H1 (cell line): ENCODE measurements at regions not wholly inside any gene's neighbourhood (a gene's known extent, or its start where the extent isn't known, plus 50 kb on each side); places are given as distances from the start of the nearest gene placed in this dataset.

Experiments
- CHD2 ChIP-seq: IDR thresholded peaks from 2 replicates; pipeline ENCODE4 v1.6.1; 2012; ENCODE audit warnings: low read length, improper control_type of control experiment
- CREB1 ChIP-seq: IDR thresholded peaks from 2 replicates; pipeline ENCODE4 v1.6.1; 2012; ENCODE audit warnings: inconsistent platforms
- JUN ChIP-seq: IDR thresholded peaks from 2 replicates; pipeline ENCODE4 v1.6.1; 2011; ENCODE audit warnings: low read depth, mild to moderate bottlenecking, improper control_type of control experiment, low read length
- TBP ChIP-seq: IDR thresholded peaks from 2 replicates; pipeline ENCODE4 v1.6.1; 2011; ENCODE audit warnings: low read depth, low read length, improper control_type of control experiment
- TEAD4 ChIP-seq: IDR thresholded peaks from 2 replicates; pipeline ENCODE4 v1.6.1; 2012; ENCODE audit warnings: low read depth, low read length, inconsistent platforms, mixed read lengths
- ZNF274 ChIP-seq: IDR thresholded peaks from 2 replicates; pipeline ENCODE4 v1.7.0; 2012; ENCODE audit warnings: low read length, borderline replicate concordance; ENCODE audit errors: extremely low read depth
- TF ChIP-seq, protein P1 (sequence below): fragments of 300-600 bp; sonication (generic); IDR thresholded peaks from 2 replicates; pipeline ENCODE4 v1.7.1; 2012; ENCODE audit warnings: low read length, moderate library complexity, mild to moderate bottlenecking, inconsistent platforms; ENCODE audit not compliant: insufficient replicate concordance
- TF ChIP-seq, protein P2 (sequence below): IDR thresholded peaks from 2 replicates; pipeline ENCODE4 v1.6.1; 2011; ENCODE audit warnings: low read length, improper control_type of control experiment

DNA sequence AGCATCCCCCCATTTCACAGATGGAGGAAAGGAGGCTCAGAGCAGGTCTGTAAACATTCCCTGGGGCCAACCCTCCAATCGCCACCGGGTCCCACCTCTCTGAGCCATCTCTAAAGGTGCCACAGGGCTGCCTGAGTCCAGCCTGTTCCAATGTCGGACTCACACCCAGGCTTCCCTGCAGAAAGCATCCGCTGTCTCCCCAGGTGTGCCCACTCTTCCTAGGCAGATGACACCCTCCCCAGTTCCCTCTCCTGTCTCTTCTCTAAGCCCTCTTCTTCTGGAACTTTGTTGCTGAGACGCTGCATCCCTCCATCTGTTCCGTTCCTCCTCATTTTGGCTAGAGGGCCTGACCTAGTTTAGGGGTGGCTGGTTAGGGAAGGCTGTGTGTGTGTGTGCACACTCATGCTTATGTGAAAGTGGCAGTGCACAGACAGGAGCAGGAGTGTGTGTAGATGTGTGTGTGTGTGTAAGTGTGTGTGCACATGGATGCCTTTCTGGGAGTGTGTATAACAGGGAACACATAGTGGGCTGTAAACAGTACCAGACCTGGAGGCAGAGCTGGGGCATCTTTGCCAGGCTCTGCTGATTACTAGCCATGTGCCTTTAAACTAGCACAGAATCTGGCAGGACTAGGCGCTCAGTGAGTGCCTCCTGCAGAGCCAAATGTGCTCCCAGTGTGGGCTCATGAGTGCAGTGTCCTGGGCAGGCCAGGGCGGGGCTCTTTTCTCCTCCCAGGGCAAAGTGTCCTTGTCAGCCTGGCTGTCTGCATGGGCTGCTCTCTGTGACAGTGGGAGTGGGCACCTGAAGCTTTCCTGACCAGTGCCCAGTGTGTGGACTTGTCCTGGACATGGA lies 77.3 kb upstream of the NECTIN1 start (continued):
- TF ChIP-seq, protein P1, sequence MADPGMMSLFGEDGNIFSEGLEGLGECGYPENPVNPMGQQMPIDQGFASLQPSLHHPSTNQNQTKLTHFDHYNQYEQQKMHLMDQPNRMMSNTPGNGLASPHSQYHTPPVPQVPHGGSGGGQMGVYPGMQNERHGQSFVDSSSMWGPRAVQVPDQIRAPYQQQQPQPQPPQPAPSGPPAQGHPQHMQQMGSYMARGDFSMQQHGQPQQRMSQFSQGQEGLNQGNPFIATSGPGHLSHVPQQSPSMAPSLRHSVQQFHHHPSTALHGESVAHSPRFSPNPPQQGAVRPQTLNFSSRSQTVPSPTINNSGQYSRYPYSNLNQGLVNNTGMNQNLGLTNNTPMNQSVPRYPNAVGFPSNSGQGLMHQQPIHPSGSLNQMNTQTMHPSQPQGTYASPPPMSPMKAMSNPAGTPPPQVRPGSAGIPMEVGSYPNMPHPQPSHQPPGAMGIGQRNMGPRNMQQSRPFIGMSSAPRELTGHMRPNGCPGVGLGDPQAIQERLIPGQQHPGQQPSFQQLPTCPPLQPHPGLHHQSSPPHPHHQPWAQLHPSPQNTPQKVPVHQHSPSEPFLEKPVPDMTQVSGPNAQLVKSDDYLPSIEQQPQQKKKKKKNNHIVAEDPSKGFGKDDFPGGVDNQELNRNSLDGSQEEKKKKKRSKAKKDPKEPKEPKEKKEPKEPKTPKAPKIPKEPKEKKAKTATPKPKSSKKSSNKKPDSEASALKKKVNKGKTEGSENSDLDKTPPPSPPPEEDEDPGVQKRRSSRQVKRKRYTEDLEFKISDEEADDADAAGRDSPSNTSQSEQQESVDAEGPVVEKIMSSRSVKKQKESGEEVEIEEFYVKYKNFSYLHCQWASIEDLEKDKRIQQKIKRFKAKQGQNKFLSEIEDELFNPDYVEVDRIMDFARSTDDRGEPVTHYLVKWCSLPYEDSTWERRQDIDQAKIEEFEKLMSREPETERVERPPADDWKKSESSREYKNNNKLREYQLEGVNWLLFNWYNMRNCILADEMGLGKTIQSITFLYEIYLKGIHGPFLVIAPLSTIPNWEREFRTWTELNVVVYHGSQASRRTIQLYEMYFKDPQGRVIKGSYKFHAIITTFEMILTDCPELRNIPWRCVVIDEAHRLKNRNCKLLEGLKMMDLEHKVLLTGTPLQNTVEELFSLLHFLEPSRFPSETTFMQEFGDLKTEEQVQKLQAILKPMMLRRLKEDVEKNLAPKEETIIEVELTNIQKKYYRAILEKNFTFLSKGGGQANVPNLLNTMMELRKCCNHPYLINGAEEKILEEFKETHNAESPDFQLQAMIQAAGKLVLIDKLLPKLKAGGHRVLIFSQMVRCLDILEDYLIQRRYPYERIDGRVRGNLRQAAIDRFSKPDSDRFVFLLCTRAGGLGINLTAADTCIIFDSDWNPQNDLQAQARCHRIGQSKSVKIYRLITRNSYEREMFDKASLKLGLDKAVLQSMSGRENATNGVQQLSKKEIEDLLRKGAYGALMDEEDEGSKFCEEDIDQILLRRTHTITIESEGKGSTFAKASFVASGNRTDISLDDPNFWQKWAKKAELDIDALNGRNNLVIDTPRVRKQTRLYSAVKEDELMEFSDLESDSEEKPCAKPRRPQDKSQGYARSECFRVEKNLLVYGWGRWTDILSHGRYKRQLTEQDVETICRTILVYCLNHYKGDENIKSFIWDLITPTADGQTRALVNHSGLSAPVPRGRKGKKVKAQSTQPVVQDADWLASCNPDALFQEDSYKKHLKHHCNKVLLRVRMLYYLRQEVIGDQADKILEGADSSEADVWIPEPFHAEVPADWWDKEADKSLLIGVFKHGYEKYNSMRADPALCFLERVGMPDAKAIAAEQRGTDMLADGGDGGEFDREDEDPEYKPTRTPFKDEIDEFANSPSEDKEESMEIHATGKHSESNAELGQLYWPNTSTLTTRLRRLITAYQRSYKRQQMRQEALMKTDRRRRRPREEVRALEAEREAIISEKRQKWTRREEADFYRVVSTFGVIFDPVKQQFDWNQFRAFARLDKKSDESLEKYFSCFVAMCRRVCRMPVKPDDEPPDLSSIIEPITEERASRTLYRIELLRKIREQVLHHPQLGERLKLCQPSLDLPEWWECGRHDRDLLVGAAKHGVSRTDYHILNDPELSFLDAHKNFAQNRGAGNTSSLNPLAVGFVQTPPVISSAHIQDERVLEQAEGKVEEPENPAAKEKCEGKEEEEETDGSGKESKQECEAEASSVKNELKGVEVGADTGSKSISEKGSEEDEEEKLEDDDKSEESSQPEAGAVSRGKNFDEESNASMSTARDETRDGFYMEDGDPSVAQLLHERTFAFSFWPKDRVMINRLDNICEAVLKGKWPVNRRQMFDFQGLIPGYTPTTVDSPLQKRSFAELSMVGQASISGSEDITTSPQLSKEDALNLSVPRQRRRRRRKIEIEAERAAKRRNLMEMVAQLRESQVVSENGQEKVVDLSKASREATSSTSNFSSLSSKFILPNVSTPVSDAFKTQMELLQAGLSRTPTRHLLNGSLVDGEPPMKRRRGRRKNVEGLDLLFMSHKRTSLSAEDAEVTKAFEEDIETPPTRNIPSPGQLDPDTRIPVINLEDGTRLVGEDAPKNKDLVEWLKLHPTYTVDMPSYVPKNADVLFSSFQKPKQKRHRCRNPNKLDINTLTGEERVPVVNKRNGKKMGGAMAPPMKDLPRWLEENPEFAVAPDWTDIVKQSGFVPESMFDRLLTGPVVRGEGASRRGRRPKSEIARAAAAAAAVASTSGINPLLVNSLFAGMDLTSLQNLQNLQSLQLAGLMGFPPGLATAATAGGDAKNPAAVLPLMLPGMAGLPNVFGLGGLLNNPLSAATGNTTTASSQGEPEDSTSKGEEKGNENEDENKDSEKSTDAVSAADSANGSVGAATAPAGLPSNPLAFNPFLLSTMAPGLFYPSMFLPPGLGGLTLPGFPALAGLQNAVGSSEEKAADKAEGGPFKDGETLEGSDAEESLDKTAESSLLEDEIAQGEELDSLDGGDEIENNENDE, result no peak
- TF ChIP-seq ZNF274, result no peak
- no peak for TF ChIP-seq JUN
- no peak for TF ChIP-seq CREB1
- TF ChIP-seq CHD2, result no peak
- no peak for TF ChIP-seq TBP
- TF ChIP-seq, protein P2, sequence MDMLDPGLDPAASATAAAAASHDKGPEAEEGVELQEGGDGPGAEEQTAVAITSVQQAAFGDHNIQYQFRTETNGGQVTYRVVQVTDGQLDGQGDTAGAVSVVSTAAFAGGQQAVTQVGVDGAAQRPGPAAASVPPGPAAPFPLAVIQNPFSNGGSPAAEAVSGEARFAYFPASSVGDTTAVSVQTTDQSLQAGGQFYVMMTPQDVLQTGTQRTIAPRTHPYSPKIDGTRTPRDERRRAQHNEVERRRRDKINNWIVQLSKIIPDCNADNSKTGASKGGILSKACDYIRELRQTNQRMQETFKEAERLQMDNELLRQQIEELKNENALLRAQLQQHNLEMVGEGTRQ, result no peak
- TF ChIP-seq TEAD4, result no peak
